WTC11 (cell line): ENCODE measurements at regions not wholly inside any gene's neighbourhood (a gene's known extent, or its start where the extent isn't known, plus 50 kb on each side); places are given as distances from the start of the nearest gene placed in this dataset.

Experiments used
- ATAC-seq: fragments of 200-7000 bp; cut with Tn5 transposase; 2 replicates; pipeline ENCODE4 v1.10.0; 2021; ENCODE audit warnings: mild to moderate bottlenecking, moderate library complexity
- CTCF ChIA-PET: fragments of 300-600 bp; sonication (Branson Sonifier 250); formaldehyde crosslinking; loops from one replicate; lab custom pipeline; 2021; ENCODE audit warnings: antibody characterized with exemption; lab: Charles Lee
- POLR2A ChIA-PET: fragments of 350-600 bp; sonication (Branson Sonifier 250); formaldehyde crosslinking; loops from one replicate; lab custom pipeline; 2021; ENCODE audit warnings: antibody characterized with exemption; lab: Charles Lee
- DNase-seq: peaks from one replicate; pipeline ENCODE4 v3.0.0; 2021; ENCODE audit warnings: low spot score
- H3K27ac Mint-ChIP-seq: 2 replicates; pipeline ENCODE4 v1.8.0; 2021; ENCODE audit warnings: mixed read lengths
- H3K27me3 Mint-ChIP-seq: 2 replicates; pipeline ENCODE4 v1.8.0; 2021; ENCODE audit warnings: low read depth, mild to moderate bottlenecking, moderate library complexity, mixed read lengths
- H3K36me3 Mint-ChIP-seq: 2 replicates; pipeline ENCODE4 v1.8.0; 2021; ENCODE audit warnings: mixed read lengths
- H3K4me1 Mint-ChIP-seq: 2 replicates; pipeline ENCODE4 v1.8.0; 2022; ENCODE audit warnings: mixed read lengths
- H3K4me3 Mint-ChIP-seq: 2 replicates; pipeline ENCODE4 v1.8.0; 2021; ENCODE audit warnings: mild to moderate bottlenecking, moderate library complexity, mixed read lengths
- H3K9me3 Mint-ChIP-seq: 2 replicates; pipeline ENCODE4 v1.8.0; 2021; ENCODE audit warnings: mixed read lengths
- EMX1 ChIP-seq: fragments of 250-450 bp; sonication (Bioruptor Pico); IDR thresholded peaks from 2 replicates; pipeline ENCODE4 v1.8.0; 2021; ENCODE audit warnings: mild to moderate bottlenecking
- HMGA2 ChIP-seq: fragments of 250-450 bp; sonication (Bioruptor Pico); IDR thresholded peaks from 2 replicates; pipeline ENCODE4 v1.4.0; 2021; ENCODE audit warnings: mild to moderate bottlenecking, moderate library complexity
- NFATC4 ChIP-seq: fragments of 250-450 bp; sonication (Bioruptor Pico); IDR thresholded peaks from 2 replicates; pipeline ENCODE4 v1.9.0; 2021; ENCODE audit warnings: mild to moderate bottlenecking
- RELA ChIP-seq: sonication (generic); formaldehyde crosslinking; IDR thresholded peaks from 2 replicates; pipeline ENCODE4 v1.8.1; 2022; ENCODE audit warnings: missing genetic modification reagents, mild to moderate bottlenecking, borderline replicate concordance
- SMAD3 ChIP-seq: sonication (generic); formaldehyde crosslinking; IDR thresholded peaks from 2 replicates; pipeline ENCODE4 v1.8.0; 2022; ENCODE audit warnings: missing genetic modification reagents, mild to moderate bottlenecking, borderline replicate concordance
- ZNF121 ChIP-seq: sonication (generic); formaldehyde crosslinking; IDR thresholded peaks from 2 replicates; pipeline ENCODE4 v1.8.0; 2023; ENCODE audit warnings: missing genetic modification reagents
- ZNF263 ChIP-seq: sonication (generic); formaldehyde crosslinking; IDR thresholded peaks from 2 replicates; pipeline ENCODE4 v1.8.1; 2022; ENCODE audit warnings: low read depth, mild to moderate bottlenecking, moderate library complexity, missing genetic modification reagents
- ZNF416 ChIP-seq: fragments of 250-450 bp; sonication (Bioruptor Pico); IDR thresholded peaks from 2 replicates; pipeline ENCODE4 v1.9.0; 2021; ENCODE audit warnings: mild to moderate bottlenecking, inconsistent platforms
- ZNF671 ChIP-seq: fragments of 250-450 bp; sonication (Bioruptor Pico); IDR thresholded peaks from 2 replicates; pipeline ENCODE4 v1.8.0; 2021; ENCODE audit warnings: mild to moderate bottlenecking
- TF ChIP-seq, protein P1 (sequence below): fragments of 250-450 bp; sonication (Bioruptor Pico); IDR thresholded peaks from 2 replicates; pipeline ENCODE4 v2.1.2; 2022; ENCODE audit warnings: mild to moderate bottlenecking, moderate library complexity
- TF ChIP-seq, protein P2 (sequence below): sonication (generic); formaldehyde crosslinking; IDR thresholded peaks from 2 replicates; pipeline ENCODE4 v1.8.1; 2023; ENCODE audit warnings: mild to moderate bottlenecking, missing genetic modification reagents, moderate library complexity
- TF ChIP-seq, protein P3 (sequence below): sonication (generic); formaldehyde crosslinking; IDR thresholded peaks from 2 replicates; pipeline ENCODE4 v1.8.1; 2022; ENCODE audit warnings: missing genetic modification reagents, borderline replicate concordance
- TF ChIP-seq, protein P4 (sequence below): fragments of 250-450 bp; sonication (Bioruptor Pico); IDR thresholded peaks from 2 replicates; pipeline ENCODE4 v1.8.0; 2021; ENCODE audit warnings: mild to moderate bottlenecking
- TF ChIP-seq, protein P5 (sequence below): sonication (generic); formaldehyde crosslinking; IDR thresholded peaks from 2 replicates; pipeline ENCODE4 v1.8.1; 2023; ENCODE audit warnings: mild to moderate bottlenecking, missing genetic modification reagents, borderline replicate concordance

DNA sequence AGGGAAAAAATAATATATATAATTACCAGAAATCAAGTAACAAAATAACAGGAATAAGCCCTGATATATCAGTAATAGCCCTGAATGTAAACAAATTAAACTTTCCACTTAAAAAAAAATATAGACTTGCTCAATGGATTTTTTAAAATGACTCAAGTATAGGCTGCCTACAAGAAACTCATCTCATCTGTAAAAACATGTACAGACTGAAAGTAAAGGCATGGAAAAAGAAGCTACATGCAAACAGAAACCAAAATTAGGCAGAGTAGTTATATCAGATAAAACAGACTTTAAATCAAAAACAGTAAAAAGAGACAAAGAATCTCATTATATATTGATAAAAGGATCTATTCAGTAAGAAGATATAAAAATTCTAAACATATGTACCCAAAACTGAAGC, 82.4 kb upstream of the STT3B start:
- ChIA-PET POLR2A (no interaction called here), CTCF (no interaction called here)
- H3K36me3 Mint-ChIP-seq, result no peaks in the 10 kb centered on the region
- H3K27ac Mint-ChIP-seq, result no peak overlapping the region
- no peaks in the 10 kb centered on the region; the same call in 1 of the 2 replicates for H3K27me3 Mint-ChIP-seq
- no peak for DNase-seq
- no peaks in the 10 kb centered on the region for H3K4me1 Mint-ChIP-seq
- ATAC-seq, result no peak
- peaks cover 10% of the 10 kb centered on the region for H3K9me3 Mint-ChIP-seq
- TF ChIP-seq, protein P1, sequence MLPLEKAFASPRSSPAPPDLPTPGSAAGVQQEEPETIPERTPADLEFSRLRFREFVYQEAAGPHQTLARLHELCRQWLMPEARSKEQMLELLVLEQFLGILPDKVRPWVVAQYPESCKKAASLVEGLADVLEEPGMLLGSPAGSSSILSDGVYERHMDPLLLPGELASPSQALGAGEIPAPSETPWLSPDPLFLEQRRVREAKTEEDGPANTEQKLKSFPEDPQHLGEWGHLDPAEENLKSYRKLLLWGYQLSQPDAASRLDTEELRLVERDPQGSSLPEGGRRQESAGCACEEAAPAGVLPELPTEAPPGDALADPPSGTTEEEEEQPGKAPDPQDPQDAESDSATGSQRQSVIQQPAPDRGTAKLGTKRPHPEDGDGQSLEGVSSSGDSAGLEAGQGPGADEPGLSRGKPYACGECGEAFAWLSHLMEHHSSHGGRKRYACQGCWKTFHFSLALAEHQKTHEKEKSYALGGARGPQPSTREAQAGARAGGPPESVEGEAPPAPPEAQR, result no peak
- TF ChIP-seq, protein P2, sequence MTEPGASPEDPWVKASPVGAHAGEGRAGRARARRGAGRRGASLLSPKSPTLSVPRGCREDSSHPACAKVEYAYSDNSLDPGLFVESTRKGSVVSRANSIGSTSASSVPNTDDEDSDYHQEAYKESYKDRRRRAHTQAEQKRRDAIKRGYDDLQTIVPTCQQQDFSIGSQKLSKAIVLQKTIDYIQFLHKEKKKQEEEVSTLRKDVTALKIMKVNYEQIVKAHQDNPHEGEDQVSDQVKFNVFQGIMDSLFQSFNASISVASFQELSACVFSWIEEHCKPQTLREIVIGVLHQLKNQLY (CRISPR knock-in tag), result no peak
- TF ChIP-seq, protein P3, sequence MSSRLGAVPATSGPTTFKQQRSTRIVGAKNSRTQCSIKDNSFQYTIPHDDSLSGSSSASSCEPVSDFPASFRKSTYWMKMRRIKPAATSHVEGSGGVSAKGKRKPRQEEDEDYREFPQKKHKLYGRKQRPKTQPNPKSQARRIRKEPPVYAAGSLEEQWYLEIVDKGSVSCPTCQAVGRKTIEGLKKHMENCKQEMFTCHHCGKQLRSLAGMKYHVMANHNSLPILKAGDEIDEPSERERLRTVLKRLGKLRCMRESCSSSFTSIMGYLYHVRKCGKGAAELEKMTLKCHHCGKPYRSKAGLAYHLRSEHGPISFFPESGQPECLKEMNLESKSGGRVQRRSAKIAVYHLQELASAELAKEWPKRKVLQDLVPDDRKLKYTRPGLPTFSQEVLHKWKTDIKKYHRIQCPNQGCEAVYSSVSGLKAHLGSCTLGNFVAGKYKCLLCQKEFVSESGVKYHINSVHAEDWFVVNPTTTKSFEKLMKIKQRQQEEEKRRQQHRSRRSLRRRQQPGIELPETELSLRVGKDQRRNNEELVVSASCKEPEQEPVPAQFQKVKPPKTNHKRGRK (CRISPR knock-in tag), result no peak
- TF ChIP-seq NFATC4 (CRISPR knock-in tag) (no peak), ZNF263 (CRISPR knock-in tag) (no peak), RELA (no peak), ZNF121 (no peak), SMAD3 (no peak), HMGA2 (CRISPR knock-in tag) (no peak), EMX1 (no peak)
- TF ChIP-seq, protein P4, sequence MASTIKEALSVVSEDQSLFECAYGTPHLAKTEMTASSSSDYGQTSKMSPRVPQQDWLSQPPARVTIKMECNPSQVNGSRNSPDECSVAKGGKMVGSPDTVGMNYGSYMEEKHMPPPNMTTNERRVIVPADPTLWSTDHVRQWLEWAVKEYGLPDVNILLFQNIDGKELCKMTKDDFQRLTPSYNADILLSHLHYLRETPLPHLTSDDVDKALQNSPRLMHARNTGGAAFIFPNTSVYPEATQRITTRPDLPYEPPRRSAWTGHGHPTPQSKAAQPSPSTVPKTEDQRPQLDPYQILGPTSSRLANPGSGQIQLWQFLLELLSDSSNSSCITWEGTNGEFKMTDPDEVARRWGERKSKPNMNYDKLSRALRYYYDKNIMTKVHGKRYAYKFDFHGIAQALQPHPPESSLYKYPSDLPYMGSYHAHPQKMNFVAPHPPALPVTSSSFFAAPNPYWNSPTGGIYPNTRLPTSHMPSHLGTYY, result no peak
- TF ChIP-seq, protein P5, sequence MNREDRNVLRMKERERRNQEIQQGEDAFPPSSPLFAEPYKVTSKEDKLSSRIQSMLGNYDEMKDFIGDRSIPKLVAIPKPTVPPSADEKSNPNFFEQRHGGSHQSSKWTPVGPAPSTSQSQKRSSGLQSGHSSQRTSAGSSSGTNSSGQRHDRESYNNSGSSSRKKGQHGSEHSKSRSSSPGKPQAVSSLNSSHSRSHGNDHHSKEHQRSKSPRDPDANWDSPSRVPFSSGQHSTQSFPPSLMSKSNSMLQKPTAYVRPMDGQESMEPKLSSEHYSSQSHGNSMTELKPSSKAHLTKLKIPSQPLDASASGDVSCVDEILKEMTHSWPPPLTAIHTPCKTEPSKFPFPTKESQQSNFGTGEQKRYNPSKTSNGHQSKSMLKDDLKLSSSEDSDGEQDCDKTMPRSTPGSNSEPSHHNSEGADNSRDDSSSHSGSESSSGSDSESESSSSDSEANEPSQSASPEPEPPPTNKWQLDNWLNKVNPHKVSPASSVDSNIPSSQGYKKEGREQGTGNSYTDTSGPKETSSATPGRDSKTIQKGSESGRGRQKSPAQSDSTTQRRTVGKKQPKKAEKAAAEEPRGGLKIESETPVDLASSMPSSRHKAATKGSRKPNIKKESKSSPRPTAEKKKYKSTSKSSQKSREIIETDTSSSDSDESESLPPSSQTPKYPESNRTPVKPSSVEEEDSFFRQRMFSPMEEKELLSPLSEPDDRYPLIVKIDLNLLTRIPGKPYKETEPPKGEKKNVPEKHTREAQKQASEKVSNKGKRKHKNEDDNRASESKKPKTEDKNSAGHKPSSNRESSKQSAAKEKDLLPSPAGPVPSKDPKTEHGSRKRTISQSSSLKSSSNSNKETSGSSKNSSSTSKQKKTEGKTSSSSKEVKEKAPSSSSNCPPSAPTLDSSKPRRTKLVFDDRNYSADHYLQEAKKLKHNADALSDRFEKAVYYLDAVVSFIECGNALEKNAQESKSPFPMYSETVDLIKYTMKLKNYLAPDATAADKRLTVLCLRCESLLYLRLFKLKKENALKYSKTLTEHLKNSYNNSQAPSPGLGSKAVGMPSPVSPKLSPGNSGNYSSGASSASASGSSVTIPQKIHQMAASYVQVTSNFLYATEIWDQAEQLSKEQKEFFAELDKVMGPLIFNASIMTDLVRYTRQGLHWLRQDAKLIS (CRISPR knock-in tag), result no peak
- TF ChIP-seq, all 79 proteins: peak for 0
- no peak overlapping the region for H3K4me3 Mint-ChIP-seq

DNA sequence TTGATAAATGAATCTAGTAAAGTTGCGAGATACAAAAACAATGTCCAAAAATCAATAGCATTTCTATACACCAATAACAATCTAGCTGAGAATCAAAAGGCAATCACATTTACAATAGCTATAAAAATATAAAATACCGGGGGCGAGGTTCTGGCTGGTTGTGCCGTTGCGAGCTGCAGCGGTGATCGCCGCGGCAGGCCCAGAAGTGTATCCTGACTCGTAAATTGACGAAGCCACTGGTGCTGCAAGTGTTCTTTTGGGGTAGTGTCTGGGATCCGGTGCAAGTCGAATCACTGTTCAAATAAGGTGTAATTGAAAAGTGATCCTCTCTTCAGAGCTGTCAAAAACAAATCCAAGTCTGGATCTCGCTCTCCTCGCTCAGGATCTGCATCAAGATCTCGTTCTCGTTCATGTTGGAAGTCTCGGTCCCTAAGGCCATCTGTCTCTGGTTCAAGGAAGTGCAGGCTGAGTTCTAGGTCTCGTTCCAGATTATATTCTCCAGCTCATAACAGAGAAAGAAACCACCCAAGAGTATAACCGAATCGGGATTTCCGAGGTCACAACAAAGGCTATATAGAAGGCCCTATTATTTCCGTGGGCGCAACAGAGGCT, 80.1 kb upstream of the STT3B start:
- Mint-ChIP-seq H3K9me3 (peaks cover 11% of the 10 kb centered on the region), H3K4me3 (no peak overlapping the region), H3K4me1 (no peaks in the 10 kb centered on the region), H3K27me3 (no peaks in the 10 kb centered on the region; the same call in 1 of the 2 replicates), H3K27ac (no peak overlapping the region)
- CTCF ChIA-PET, result no interaction called here
- POLR2A ChIA-PET, result no interaction called here
- ATAC-seq, result no peak
- TF ChIP-seq ZNF416, result no peak
- TF ChIP-seq, all 79 proteins: peak for 0
- no peak for DNase-seq
- no peaks in the 10 kb centered on the region for H3K36me3 Mint-ChIP-seq

DNA sequence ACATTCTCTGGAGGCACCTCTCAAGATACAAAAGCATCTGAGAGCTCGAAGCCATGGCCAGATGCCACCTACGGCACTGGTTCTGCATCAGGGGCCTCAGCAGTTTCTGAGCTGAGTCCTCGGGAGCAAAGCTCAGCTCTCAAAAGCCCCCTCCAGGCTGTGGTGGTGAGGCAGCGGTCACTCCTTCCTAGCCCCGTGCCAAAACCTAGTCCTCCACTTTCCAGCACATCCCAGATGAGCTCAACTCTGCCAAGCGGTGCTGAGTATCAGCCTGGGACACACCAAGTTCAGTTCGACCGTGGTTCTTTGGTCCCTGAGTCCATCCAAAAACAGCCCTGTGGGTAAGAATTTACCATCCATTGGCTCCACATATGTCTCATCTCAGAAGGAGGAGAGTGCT, 79.3 kb upstream of the STT3B start:
- no peaks in the 10 kb centered on the region for H3K4me1 Mint-ChIP-seq
- H3K4me3 Mint-ChIP-seq, result no peak overlapping the region
- ATAC-seq (no peak), DNase-seq (no peak)
- no peaks in the 10 kb centered on the region for H3K36me3 Mint-ChIP-seq
- ChIA-PET CTCF (no interaction called here), POLR2A (no interaction called here)
- H3K27me3 Mint-ChIP-seq, result no peaks in the 10 kb centered on the region; the same call in 1 of the 2 replicates
- H3K9me3 Mint-ChIP-seq, result peaks cover 11% of the 10 kb centered on the region
- no peak overlapping the region for H3K27ac Mint-ChIP-seq
- TF ChIP-seq ZNF671, result no peak
- TF ChIP-seq, protein P3 (CRISPR knock-in tag), result no peak
